Uterus (tissue), 2 donors: ENCODE measurements at regions not wholly inside any gene's neighbourhood (a gene's known extent, or its start where the extent isn't known, plus 50 kb on each side); places are given as distances from the start of the nearest gene placed in this dataset.

Experiments
- CTCF ChIP-seq, 4 experiments: fragments of 200-600 bp in 2 of 4; fragments of 450-650 bp in 2 of 4; sonication (generic) in 2 of 4; IDR thresholded peaks; one replicate each; pipeline ENCODE4 v1.5.1; 2016 to 2019; ENCODE audit warnings: antibody characterized with exemption in 4 of 4, mild to moderate bottlenecking in 2 of 4, moderate library complexity in 1 of 4
- POLR2A ChIP-seq, 2 donors: fragments of 450-650 bp; IDR thresholded peaks; one replicate each; pipeline ENCODE4 v1.6.1; 2016; ENCODE audit warnings: antibody characterized with exemption in 2 of 2, mild to moderate bottlenecking in 1 of 2, moderate library complexity in 1 of 2

GRCh38 chr1:187682112-187682511 is 853.4 kb downstream of the PLA2G4A start:
- no peak for TF ChIP-seq CTCF (IDR thresholded peaks at IDR 0.05)
- no peak for TF ChIP-seq POLR2A (IDR thresholded peaks at IDR 0.05)
